Activated CD8-positive, alpha-beta memory T cell treated with anti-CD3 and anti-CD28 coated beads, Interleukin-2, amount 10 ng/mL, durations not matched to agents 7 days and 5 days (primary cell): ENCODE measurements at regions not wholly inside any gene's neighbourhood (a gene's known extent, or its start where the extent isn't known, plus 50 kb on each side); places are given as distances from the start of the nearest gene placed in this dataset.

ENCODE experiments used
- ATAC-seq: fragments of 150-1000 bp; cut with Tn5 transposase; one replicate; pipeline ENCODE4 v1.10.0; 2021; ENCODE audit warnings: moderate library complexity
- CTCF ChIA-PET: fragments of 350-600 bp; sonication (Branson Sonifier 250); formaldehyde crosslinking; loops from one replicate; lab custom pipeline; 2021; ENCODE audit warnings: antibody characterized with exemption; lab: Charles Lee
- DNase-seq: peaks from one replicate; pipeline ENCODE4 v3.0.0-alpha.2; 2020
- H3K27ac Mint-ChIP-seq: one replicate; pipeline ENCODE4 v1.8.0; 2021; ENCODE audit warnings: mild to moderate bottlenecking, mixed read lengths
- H3K27me3 Mint-ChIP-seq: one replicate; pipeline ENCODE4 v1.8.0; 2021; ENCODE audit warnings: mixed read lengths
- H3K36me3 Mint-ChIP-seq: one replicate; pipeline ENCODE4 v1.8.0; 2021; ENCODE audit warnings: mild to moderate bottlenecking, mixed read lengths
- H3K4me1 Mint-ChIP-seq: one replicate; pipeline ENCODE4 v1.8.0; 2021; ENCODE audit warnings: mixed read lengths
- H3K4me3 Mint-ChIP-seq: one replicate; pipeline ENCODE4 v1.8.0; 2021; ENCODE audit warnings: mild to moderate bottlenecking, moderate library complexity, mixed read lengths
- H3K9me3 Mint-ChIP-seq: one replicate; pipeline ENCODE4 v1.8.0; 2022; ENCODE audit warnings: low read depth, mixed read lengths

GRCh38 chr15:27662892-27663291, 436.2 kb downstream of the OCA2 start:
- DNase-seq = no peak
- H3K27me3 Mint-ChIP-seq = no peaks in the 10 kb centered on the region
- CTCF ChIA-PET = no interaction called here

GRCh38 chr15:27660676-27661075, 438.4 kb downstream of the OCA2 start:
- no peak overlapping the region for H3K27ac Mint-ChIP-seq
- DNase-seq (no peak), ATAC-seq (no peak)
- peaks cover 15% of the 10 kb centered on the region for H3K9me3 Mint-ChIP-seq
- H3K4me1 Mint-ChIP-seq = no peaks in the 10 kb centered on the region
- CTCF ChIA-PET = no interaction called here
- H3K4me3 Mint-ChIP-seq = no peak overlapping the region
- no peaks in the 10 kb centered on the region for H3K27me3 Mint-ChIP-seq
- H3K36me3 Mint-ChIP-seq = no peaks in the 10 kb centered on the region

More at GRCh38 chr15:27662892-27663291, 436.2 kb downstream of the OCA2 start:
- ATAC-seq = no peak
- Mint-ChIP-seq H3K9me3 (peaks cover 12% of the 10 kb centered on the region), H3K4me1 (no peaks in the 10 kb centered on the region), H3K36me3 (no peaks in the 10 kb centered on the region), H3K4me3 (no peak overlapping the region), H3K27ac (no peak overlapping the region)

GRCh38 chr15:27656296-27656987, 442.7 kb downstream of the OCA2 start:
- no peak for ATAC-seq
- H3K27ac Mint-ChIP-seq = no peak overlapping the region
- no peaks in the 10 kb centered on the region for H3K36me3 Mint-ChIP-seq
- no peak overlapping the region for H3K4me3 Mint-ChIP-seq
- CTCF ChIA-PET = no interaction called here
- no peaks in the 10 kb centered on the region for H3K4me1 Mint-ChIP-seq
- DNase-seq = no peak
- peaks cover 16% of the 10 kb centered on the region for H3K9me3 Mint-ChIP-seq
- no peaks in the 10 kb centered on the region for H3K27me3 Mint-ChIP-seq

- no peaks in the 10 kb centered on the region for H3K4me1 Mint-ChIP-seq
- H3K27ac Mint-ChIP-seq = no peak overlapping the region
- DNase-seq (no peak), ATAC-seq (no peak)
- H3K9me3 Mint-ChIP-seq = peaks cover 16% of the 10 kb centered on the region
- H3K27me3 Mint-ChIP-seq = no peaks in the 10 kb centered on the region
- no peak overlapping the region for H3K4me3 Mint-ChIP-seq
- H3K36me3 Mint-ChIP-seq = no peaks in the 10 kb centered on the region
- CTCF ChIA-PET = no interaction called here
These were observed 444.1 kb downstream of the OCA2 start for GRCh38 chr15:27655056-27655455.

GRCh38 chr15:27650244-27650643, 448.9 kb downstream of the OCA2 start:
- no peaks in the 10 kb centered on the region for H3K4me1 Mint-ChIP-seq
- no peak for DNase-seq
- H3K4me3 Mint-ChIP-seq = no peak overlapping the region
- H3K36me3 Mint-ChIP-seq = no peaks in the 10 kb centered on the region
- no peak for ATAC-seq
- peaks cover 4% of the 10 kb centered on the region for H3K9me3 Mint-ChIP-seq
- no peaks in the 10 kb centered on the region for H3K27me3 Mint-ChIP-seq
- H3K27ac Mint-ChIP-seq = no peak overlapping the region
- CTCF ChIA-PET = interaction anchor here (1.2 kb wide), 1 partner anchor 88 kb away, joined by 3 read pairs; no protein-coding TSS in a partner anchor

- CTCF ChIA-PET = no interaction called here
- Mint-ChIP-seq H3K4me3 (no peak overlapping the region), H3K4me1 (no peaks in the 10 kb centered on the region), H3K27ac (no peak overlapping the region), H3K27me3 (no peaks in the 10 kb centered on the region), H3K9me3 (peaks cover 6% of the 10 kb centered on the region), H3K36me3 (no peaks in the 10 kb centered on the region)
- ATAC-seq = no peak
- no peak for DNase-seq
These were observed 450.8 kb downstream of the OCA2 start for GRCh38 chr15:27648359-27648758.

GRCh38 chr15:27646531-27646930, 452.6 kb downstream of the OCA2 start:
- H3K4me1 Mint-ChIP-seq = no peaks in the 10 kb centered on the region
- CTCF ChIA-PET = no interaction called here
- no peaks in the 10 kb centered on the region for H3K36me3 Mint-ChIP-seq
- ATAC-seq (no peak), DNase-seq (no peak)
- H3K4me3 Mint-ChIP-seq = no peak overlapping the region
- peaks cover 14% of the 10 kb centered on the region for H3K9me3 Mint-ChIP-seq
- no peak overlapping the region for H3K27ac Mint-ChIP-seq
- no peaks in the 10 kb centered on the region for H3K27me3 Mint-ChIP-seq

- CTCF ChIA-PET = no interaction called here
- DNase-seq (no peak), ATAC-seq (no peak)
- Mint-ChIP-seq H3K4me3 (no peak overlapping the region), H3K9me3 (peaks cover 14% of the 10 kb centered on the region), H3K4me1 (no peaks in the 10 kb centered on the region), H3K27me3 (no peaks in the 10 kb centered on the region), H3K27ac (no peak overlapping the region), H3K36me3 (no peaks in the 10 kb centered on the region)
These were observed 453.4 kb downstream of the OCA2 start for GRCh38 chr15:27645672-27646071.

- Mint-ChIP-seq H3K27ac (no peak overlapping the region), H3K4me3 (no peak overlapping the region), H3K27me3 (no peaks in the 10 kb centered on the region), H3K36me3 (no peaks in the 10 kb centered on the region), H3K4me1 (no peaks in the 10 kb centered on the region), H3K9me3 (peaks cover 14% of the 10 kb centered on the region)
- DNase-seq = no peak
- CTCF ChIA-PET = no interaction called here
- no peak for ATAC-seq
These were observed 456.1 kb downstream of the OCA2 start for GRCh38 chr15:27642981-27643380.

GRCh38 chr15:27639595-27639994, 459.5 kb downstream of the OCA2 start:
- CTCF ChIA-PET = no interaction called here
- DNase-seq (no peak), ATAC-seq (no peak)
- Mint-ChIP-seq H3K4me1 (no peaks in the 10 kb centered on the region), H3K4me3 (no peak overlapping the region), H3K36me3 (no peaks in the 10 kb centered on the region), H3K9me3 (peaks cover 17% of the 10 kb centered on the region), H3K27ac (no peak overlapping the region), H3K27me3 (no peaks in the 10 kb centered on the region)

- Mint-ChIP-seq H3K4me1 (no peaks in the 10 kb centered on the region), H3K9me3 (peaks cover 17% of the 10 kb centered on the region), H3K36me3 (no peaks in the 10 kb centered on the region), H3K27ac (no peak overlapping the region), H3K4me3 (no peak overlapping the region), H3K27me3 (no peaks in the 10 kb centered on the region)
- no peak for ATAC-seq
- CTCF ChIA-PET = no interaction called here
- DNase-seq = no peak
These were observed 460.2 kb downstream of the OCA2 start for GRCh38 chr15:27638958-27639357.

GRCh38 chr15:27635916-27636315, 463.2 kb downstream of the OCA2 start:
- H3K4me1 Mint-ChIP-seq = no peaks in the 10 kb centered on the region
- H3K27me3 Mint-ChIP-seq = no peaks in the 10 kb centered on the region
- CTCF ChIA-PET = no interaction called here
- no peak overlapping the region for H3K27ac Mint-ChIP-seq
- H3K4me3 Mint-ChIP-seq = no peak overlapping the region
- DNase-seq (no peak), ATAC-seq (no peak)
- peaks cover 13% of the 10 kb centered on the region for H3K9me3 Mint-ChIP-seq
- no peaks in the 10 kb centered on the region for H3K36me3 Mint-ChIP-seq

GRCh38 chr15:27628486-27628885, 470.6 kb downstream of the OCA2 start:
- Mint-ChIP-seq H3K4me3 (no peak overlapping the region), H3K4me1 (no peaks in the 10 kb centered on the region), H3K36me3 (no peaks in the 10 kb centered on the region), H3K27me3 (no peaks in the 10 kb centered on the region), H3K27ac (no peak overlapping the region), H3K9me3 (peaks cover 21% of the 10 kb centered on the region)
- ATAC-seq (no peak), DNase-seq (no peak)
- CTCF ChIA-PET = no interaction called here

- Mint-ChIP-seq H3K27ac (no peak overlapping the region), H3K27me3 (no peaks in the 10 kb centered on the region), H3K4me1 (no peaks in the 10 kb centered on the region), H3K4me3 (no peak overlapping the region), H3K36me3 (no peaks in the 10 kb centered on the region), H3K9me3 (peaks cover 24% of the 10 kb centered on the region)
- DNase-seq (no peak), ATAC-seq (no peak)
- CTCF ChIA-PET = no interaction called here
These were observed 471.5 kb downstream of the OCA2 start for GRCh38 chr15:27627623-27628022.
